NCI-H345 treated with DMSO at 0.1 percent for 48 hours (cell line): ENCODE measurements at regions not wholly inside any gene's neighbourhood (a gene's known extent, or its start where the extent isn't known, plus 50 kb on each side); places are given as distances from the start of the nearest gene placed in this dataset.

Experiments used
- DNase-seq: peaks from one replicate; lab custom pipeline; 2025; ENCODE audit not compliant: unreplicated experiment; lab: John Stamatoyannopoulos, UW

- DNase-seq, result no peak
These were observed 51.9 kb upstream of the MARCKS start for GRCh38 chr6:113805173-113805790.

GRCh38 chr6:113805811-113806495 is 51.2 kb upstream of the MARCKS start:
- DNase-seq, result no peak
